HG03469 (cell line): ENCODE measurements at regions not wholly inside any gene's neighbourhood (a gene's known extent, or its start where the extent isn't known, plus 50 kb on each side); places are given as distances from the start of the nearest gene placed in this dataset.

ENCODE experiments used
- ATAC-seq: cut with Tn5 transposase; IDR thresholded peaks from one replicate; pipeline ENCODE4 v1.9.1; 2021; ENCODE audit warnings: mild to moderate bottlenecking, moderate library complexity, moderate number of reproducible peaks; ENCODE audit not compliant: unreplicated experiment

DNA sequence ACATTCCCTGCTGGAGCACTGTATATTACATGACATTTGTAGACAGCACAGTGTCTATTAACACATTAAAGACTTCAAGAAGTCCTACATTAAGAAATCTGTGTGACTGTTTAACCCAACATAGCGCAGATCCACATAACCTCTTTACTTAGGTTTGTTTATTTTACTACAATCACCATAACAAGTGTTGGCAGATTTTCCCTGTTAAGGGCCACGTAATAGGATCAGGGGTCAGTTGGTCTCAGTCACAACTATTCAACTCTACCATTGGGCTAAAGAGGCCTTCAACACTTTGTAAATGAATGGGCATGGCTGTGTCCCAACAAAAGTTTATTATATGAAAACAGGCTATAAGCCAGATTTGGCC lies 51.3 kb upstream of the ADORA2B start:
- ATAC-seq = no peak

- no peak for ATAC-seq
These were observed 50.7 kb upstream of the ADORA2B start for GRCh38 chr17:15894258-15894657.

DNA sequence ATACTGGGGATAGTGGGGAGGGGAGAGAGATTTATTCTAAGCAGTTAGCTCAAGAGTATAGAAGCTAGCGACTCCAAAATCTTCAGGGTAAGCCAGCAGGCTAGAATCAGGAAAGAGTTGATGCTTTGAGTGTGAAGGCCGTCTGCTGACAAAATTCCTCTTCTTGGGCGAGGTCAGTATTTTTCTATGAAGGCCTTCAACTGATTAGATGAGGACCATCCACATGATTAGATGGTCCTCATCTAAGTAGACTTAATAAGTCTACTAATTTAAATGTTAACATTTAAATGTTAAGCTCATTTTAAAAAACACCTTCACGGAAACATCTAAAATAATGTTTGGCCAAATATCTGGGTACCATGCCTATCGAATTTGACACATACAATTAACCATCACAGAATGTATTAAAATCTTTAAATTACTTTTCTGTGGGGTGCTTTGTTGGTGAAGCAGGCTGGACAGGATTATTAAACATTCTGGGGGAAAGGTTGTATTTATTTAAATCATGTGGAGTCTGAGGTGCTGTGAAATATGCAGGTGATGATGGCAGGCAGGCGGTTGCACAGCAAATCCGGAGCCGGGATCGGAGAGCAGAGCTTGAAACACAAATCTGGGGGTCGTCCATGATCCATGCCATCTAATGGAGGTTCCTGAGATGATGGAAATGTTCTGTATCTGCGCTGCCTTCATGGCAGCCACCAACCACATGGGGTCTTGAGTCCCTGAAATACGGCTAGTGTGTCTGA lies 49.8 kb upstream of the ADORA2B start:
- no peak for ATAC-seq
